Type B pancreatic cell (in vitro differentiated cells): ENCODE measurements at regions not wholly inside any gene's neighbourhood (a gene's known extent, or its start where the extent isn't known, plus 50 kb on each side); places are given as distances from the start of the nearest gene placed in this dataset.
"Not testable (repeated sequence)": the region's sequence is repeated elsewhere in the genome, so short reads cannot be mapped to it uniquely, and the experiment has no call there.

Experiments
- DNase-seq: peaks from one replicate; pipeline ENCODE4 v3.0.0; 2021; ENCODE audit warnings: mixed read lengths; ENCODE audit not compliant: unreplicated experiment; ENCODE audit errors: extremely low spot score
- H3K27ac Mint-ChIP-seq: 2 replicates; pipeline ENCODE4 v1.8.0; 2021; ENCODE audit warnings: mild to moderate bottlenecking, mixed read lengths
- H3K27me3 Mint-ChIP-seq: 2 replicates; pipeline ENCODE4 v1.8.0; 2021; ENCODE audit warnings: mixed read lengths
- H3K36me3 Mint-ChIP-seq: 2 replicates; pipeline ENCODE4 v1.8.0; 2021; ENCODE audit warnings: mixed read lengths
- H3K4me1 Mint-ChIP-seq: one replicate; pipeline ENCODE4 v1.8.0; 2021; ENCODE audit warnings: mixed read lengths; ENCODE audit not compliant: unreplicated experiment
- H3K4me3 Mint-ChIP-seq: 2 replicates; pipeline ENCODE4 v1.8.0; 2021; ENCODE audit warnings: mild to moderate bottlenecking, mixed read lengths
- H3K9me3 Mint-ChIP-seq: 2 replicates; pipeline ENCODE4 v1.8.0; 2021; ENCODE audit warnings: mixed read lengths

GRCh38 chr2:91500246-91500977, 2808.9 kb downstream of the RPIA start:
- H3K36me3 Mint-ChIP-seq, H3K27me3 Mint-ChIP-seq, H3K27ac Mint-ChIP-seq, H3K9me3 Mint-ChIP-seq, H3K4me1 Mint-ChIP-seq, H3K4me3 Mint-ChIP-seq: not testable (repeated sequence)
- DNase-seq, result peak; percentile 72

GRCh38 chr2:91500978-91501310, 2809.5 kb downstream of the RPIA start:
- not testable (repeated sequence) for H3K4me3 Mint-ChIP-seq, H3K36me3 Mint-ChIP-seq, H3K27ac Mint-ChIP-seq, H3K9me3 Mint-ChIP-seq, H3K27me3 Mint-ChIP-seq, H3K4me1 Mint-ChIP-seq, DNase-seq

- H3K9me3 Mint-ChIP-seq, H3K27ac Mint-ChIP-seq, H3K4me1 Mint-ChIP-seq, H3K36me3 Mint-ChIP-seq, H3K4me3 Mint-ChIP-seq, H3K27me3 Mint-ChIP-seq: not testable (repeated sequence)
- peak; percentile 63 for DNase-seq
Observed at GRCh38 chr2:91501481-91502080, 2810.1 kb downstream of the RPIA start.

- not testable (repeated sequence) for H3K36me3 Mint-ChIP-seq, H3K27ac Mint-ChIP-seq, H3K4me3 Mint-ChIP-seq, H3K4me1 Mint-ChIP-seq, H3K9me3 Mint-ChIP-seq, H3K27me3 Mint-ChIP-seq, DNase-seq
Observed at GRCh38 chr2:91503572-91503958, 2812.1 kb downstream of the RPIA start.

GRCh38 chr2:91503959-91504741, 2812.7 kb downstream of the RPIA start:
- DNase-seq, result peak; percentile 69
- H3K36me3 Mint-ChIP-seq, H3K27me3 Mint-ChIP-seq, H3K27ac Mint-ChIP-seq, H3K4me1 Mint-ChIP-seq, H3K9me3 Mint-ChIP-seq, H3K4me3 Mint-ChIP-seq: not testable (repeated sequence)

- not testable (repeated sequence) for H3K4me3 Mint-ChIP-seq, H3K4me1 Mint-ChIP-seq, H3K27ac Mint-ChIP-seq, DNase-seq, H3K36me3 Mint-ChIP-seq, H3K27me3 Mint-ChIP-seq, H3K9me3 Mint-ChIP-seq
Observed at GRCh38 chr2:91508816-91509215, 2817.3 kb downstream of the RPIA start.

GRCh38 chr2:91509276-91509675, 2817.8 kb downstream of the RPIA start:
- H3K27me3 Mint-ChIP-seq, H3K4me3 Mint-ChIP-seq, H3K9me3 Mint-ChIP-seq, H3K27ac Mint-ChIP-seq, H3K36me3 Mint-ChIP-seq, H3K4me1 Mint-ChIP-seq: not testable (repeated sequence)
- DNase-seq, result peak; percentile 51

- H3K27ac Mint-ChIP-seq, H3K4me1 Mint-ChIP-seq, H3K9me3 Mint-ChIP-seq, H3K4me3 Mint-ChIP-seq, DNase-seq, H3K27me3 Mint-ChIP-seq, H3K36me3 Mint-ChIP-seq: not testable (repeated sequence)
Observed at GRCh38 chr2:91511166-91511565, 2819.7 kb downstream of the RPIA start.

- not testable (repeated sequence) for H3K4me1 Mint-ChIP-seq, H3K27me3 Mint-ChIP-seq, H3K9me3 Mint-ChIP-seq, H3K36me3 Mint-ChIP-seq, DNase-seq, H3K4me3 Mint-ChIP-seq, H3K27ac Mint-ChIP-seq
Observed at GRCh38 chr2:91515966-91516365, 2824.5 kb downstream of the RPIA start.

GRCh38 chr2:91516669-91517068, 2825.2 kb downstream of the RPIA start:
- not testable (repeated sequence) for H3K36me3 Mint-ChIP-seq, H3K27ac Mint-ChIP-seq, H3K9me3 Mint-ChIP-seq, H3K4me1 Mint-ChIP-seq, H3K4me3 Mint-ChIP-seq, H3K27me3 Mint-ChIP-seq
- peak; percentile 66 for DNase-seq

GRCh38 chr2:91517846-91518245, 2826.4 kb downstream of the RPIA start:
- not testable (repeated sequence) for H3K36me3 Mint-ChIP-seq, H3K9me3 Mint-ChIP-seq, H3K27ac Mint-ChIP-seq, H3K27me3 Mint-ChIP-seq, H3K4me1 Mint-ChIP-seq, H3K4me3 Mint-ChIP-seq
- peak; percentile 36 for DNase-seq

- not testable (repeated sequence) for H3K4me1 Mint-ChIP-seq, H3K4me3 Mint-ChIP-seq, H3K27me3 Mint-ChIP-seq, H3K27ac Mint-ChIP-seq, H3K36me3 Mint-ChIP-seq, H3K9me3 Mint-ChIP-seq
- DNase-seq, result peak; percentile 62
Observed at GRCh38 chr2:91518361-91518981, 2827.0 kb downstream of the RPIA start.

GRCh38 chr2:91519359-91519758, 2827.9 kb downstream of the RPIA start:
- not testable (repeated sequence) for H3K27ac Mint-ChIP-seq, H3K36me3 Mint-ChIP-seq, H3K4me1 Mint-ChIP-seq, H3K9me3 Mint-ChIP-seq, H3K4me3 Mint-ChIP-seq, H3K27me3 Mint-ChIP-seq
- DNase-seq, result peak; percentile 25

GRCh38 chr2:91519914-91520313, 2828.4 kb downstream of the RPIA start:
- not testable (repeated sequence) for H3K4me3 Mint-ChIP-seq, H3K27ac Mint-ChIP-seq, H3K4me1 Mint-ChIP-seq, H3K36me3 Mint-ChIP-seq, H3K9me3 Mint-ChIP-seq, H3K27me3 Mint-ChIP-seq
- DNase-seq, result peak; percentile 62
